SU-DHL-6 (cell line): ENCODE measurements at regions not wholly inside any gene's neighbourhood (a gene's known extent, or its start where the extent isn't known, plus 50 kb on each side); places are given as distances from the start of the nearest gene placed in this dataset.
"Not testable (repeated sequence)": the region's sequence is repeated elsewhere in the genome, so short reads cannot be mapped to it uniquely, and the experiment has no call there.

ENCODE experiments used
- CTCF ChIP-seq: fragments of 200-600 bp; sonication (generic); IDR thresholded peaks from one replicate; pipeline ENCODE4 v1.5.1; 2017; ENCODE audit warnings: antibody characterized with exemption, mild to moderate bottlenecking, low read length, moderate library complexity; ENCODE audit not compliant: insufficient read depth, poor library complexity, severe bottlenecking
- EZH2phosphoT487 ChIP-seq: fragments of 200-600 bp; sonication (generic), shearing (Covaris generic); conservative IDR thresholded peaks from 2 replicates; pipeline ENCODE4 v1.6.1; 2018; ENCODE audit warnings: mild to moderate bottlenecking, antibody characterized with exemption, low read length, moderate library complexity, mixed read lengths

- TF ChIP-seq CTCF, EZH2phosphoT487: not testable (repeated sequence)
Observed at GRCh38 chr4:94099141-94099540, 108.5 kb upstream of the SMARCAD1 start.
